Pancreas (tissue), 10 donors: ENCODE measurements at regions not wholly inside any gene's neighbourhood (a gene's known extent, or its start where the extent isn't known, plus 50 kb on each side); places are given as distances from the start of the nearest gene placed in this dataset.

Experiments used
- ATAC-seq, 4 donors: fragments of 200-7000 bp; cut with Tn5 transposase; one replicate each; pipeline versions ENCODE4 v1.8.0 to v1.9.1; 2020; ENCODE audit warnings: mild to moderate bottlenecking in 4 of 4, moderate library complexity in 4 of 4
- DNase-seq, 6 donors: peaks; one replicate each; pipeline ENCODE4 v3.0.0-alpha.2; 2020
- FAIRE-seq: peaks from 2 replicates; lab custom pipeline; 2012; peaks lifted over from hg19 to GRCh38; lab: Jason Lieb, UNC
- H3K27ac ChIP-seq, 4 donors: fragments of 200-600 bp; sonication (generic); 1 replicate in 3 of 4; 2 replicates in 1 of 4; pipeline versions ENCODE4 v1.5.0 to v1.8.0; 2020
- H3K27me3 ChIP-seq, 4 donors: fragments of 200-600 bp; one replicate each; pipeline ENCODE4 v1.8.0; 2021
- H3K36me3 ChIP-seq, 3 donors: fragments of 200-600 bp; sonication (generic) in 1 of 3; one replicate each; pipeline versions ENCODE4 v1.5.0 to v1.8.0; 2020 to 2021
- H3K4me1 ChIP-seq, 3 donors: fragments of 200-600 bp; one replicate each; pipeline ENCODE4 v1.8.0; 2021
- H3K4me3 ChIP-seq, 4 donors: fragments of 200-600 bp; sonication (generic) in 2 of 4; one replicate each; pipeline versions ENCODE4 v1.5.0 to v1.8.0; 2020 to 2021
- H3K9me3 ChIP-seq, 4 donors: fragments of 200-600 bp; one replicate each; pipeline ENCODE4 v1.8.0; 2021
- CTCF ChIP-seq, 4 donors: fragments of 200-600 bp; sonication (generic) in 3 of 4; IDR thresholded peaks; one replicate each; pipeline versions ENCODE4 v1.5.0 to v1.8.0; 2021; ENCODE audit warnings: antibody characterized with exemption in 4 of 4
- WGBS, 2 donors: extraction: QIAGEN DNeasy Blood & Tissue Kit; methylation state at CpG; one replicate each; pipeline ENCODE4 v1.1.7; 2013; 5-methylcytosine and 5-hydroxymethylcytosine counted together
- intact Hi-C, 3 donors: fragments of 100-400 bp; cut with DNase I; formaldehyde crosslinking; loops; one replicate each; pipeline versions ENCODE4 v1.11.1 to v1.14.2; 2022
- donor health status: healthy with polysubstance abuse.
- donor health status: DM: no; HTN: no; CAD: no; lungs with moderate emphysema.
- donor health status: DM: no; HTN: no; CAD: no.
- donor health status: control.
- donor health status: control.
- donor health status: Bipolar disorder and iron deficiency.
- donor health status: DM: yes; HTN: yes; CAD: no.
- donor health status: DM: no; HTN: no; CAD: no.
- donor health status: DM: no; HTN: no; CAD: no.
- donor health status: DM: yes; HTN: yes; CAD: no.

- no peaks in the 10 kb centered on the region for H3K4me1 ChIP-seq
- no peaks in the 10 kb centered on the region for H3K9me3 ChIP-seq
- no peak overlapping the region for H3K27ac ChIP-seq
- ATAC-seq (no peak), DNase-seq (no peak), FAIRE-seq (no peak)
- no peak for TF ChIP-seq CTCF (IDR thresholded peaks at IDR 0.05)
- H3K36me3 ChIP-seq = no peaks in the 10 kb centered on the region
- no peaks in the 10 kb centered on the region for H3K27me3 ChIP-seq
- whole genome bisulfite sequencing, 2 donors = 59 to 69% methylated on average over 6 of the region's 6 CpGs
- intact Hi-C loops = no loop called here
- no peak overlapping the region for H3K4me3 ChIP-seq
Observed at GRCh38 chr6:74280130-74280692, 584.2 kb downstream of the CD109 start.

- Histone ChIP-seq H3K4me1 (no peaks in the 10 kb centered on the region), H3K36me3 (no peaks in the 10 kb centered on the region), H3K4me3 (no peak overlapping the region), H3K27ac (no peak overlapping the region), H3K9me3 (no peaks in the 10 kb centered on the region), H3K27me3 (no peaks in the 10 kb centered on the region)
- ATAC-seq (no peak), FAIRE-seq (no peak), DNase-seq (no peak)
- WGBS, 2 donors = 41 to 42% methylated on average over 6 of the region's 6 CpGs
- intact Hi-C loops = no loop called here
- TF ChIP-seq CTCF (IDR thresholded peaks at IDR 0.05) = no peak
Observed at GRCh38 chr6:74277777-74278186, 581.8 kb downstream of the CD109 start.

GRCh38 chr6:74273541-74273940, 577.5 kb downstream of the CD109 start:
- no peak for TF ChIP-seq CTCF (IDR thresholded peaks at IDR 0.05)
- Histone ChIP-seq H3K4me1 (no peaks in the 10 kb centered on the region), H3K27ac (no peak overlapping the region), H3K36me3 (no peaks in the 10 kb centered on the region), H3K9me3 (no peaks in the 10 kb centered on the region), H3K4me3 (no peak overlapping the region), H3K27me3 (no peaks in the 10 kb centered on the region)
- intact Hi-C loops = no loop called here
- FAIRE-seq (no peak), ATAC-seq (no peak), DNase-seq (no peak)

- 53 to 64% methylated on average over 3 of the region's 3 CpGs for WGBS, 2 donors
- ATAC-seq (no peak), DNase-seq (no peak), FAIRE-seq (no peak)
- no peak for TF ChIP-seq CTCF (IDR thresholded peaks at IDR 0.05)
- no peaks in the 10 kb centered on the region for H3K27me3 ChIP-seq
- H3K4me3 ChIP-seq = no peak overlapping the region
- H3K27ac ChIP-seq = no peak overlapping the region
- no peaks in the 10 kb centered on the region for H3K36me3 ChIP-seq
- intact Hi-C loops = no loop called here
- H3K4me1 ChIP-seq = no peaks in the 10 kb centered on the region
- no peaks in the 10 kb centered on the region for H3K9me3 ChIP-seq
Observed at GRCh38 chr6:74269600-74269858, 573.5 kb downstream of the CD109 start.

- intact Hi-C loops = no loop called here
- Histone ChIP-seq H3K27ac (no peak overlapping the region), H3K4me3 (no peak overlapping the region), H3K9me3 (no peaks in the 10 kb centered on the region), H3K27me3 (no peaks in the 10 kb centered on the region), H3K4me1 (no peaks in the 10 kb centered on the region), H3K36me3 (no peaks in the 10 kb centered on the region)
- DNase-seq (no peak), ATAC-seq (no peak), FAIRE-seq (no peak)
- WGBS, 2 donors = 18 to 38% methylated on average over 2 of the region's 2 CpGs
- no peak for TF ChIP-seq CTCF (IDR thresholded peaks at IDR 0.05)
Observed at GRCh38 chr6:74268815-74269599, 573.0 kb downstream of the CD109 start.
